WTC11 (cell line): ENCODE measurements at regions not wholly inside any gene's neighbourhood (a gene's known extent, or its start where the extent isn't known, plus 50 kb on each side); places are given as distances from the start of the nearest gene placed in this dataset.

Experiments used
- ATAC-seq: fragments of 200-7000 bp; cut with Tn5 transposase; 2 replicates; pipeline ENCODE4 v1.10.0; 2021; ENCODE audit warnings: mild to moderate bottlenecking, moderate library complexity
- CTCF ChIA-PET: fragments of 300-600 bp; sonication (Branson Sonifier 250); formaldehyde crosslinking; loops from one replicate; lab custom pipeline; 2021; ENCODE audit warnings: antibody characterized with exemption; lab: Charles Lee
- POLR2A ChIA-PET: fragments of 350-600 bp; sonication (Branson Sonifier 250); formaldehyde crosslinking; loops from one replicate; lab custom pipeline; 2021; ENCODE audit warnings: antibody characterized with exemption; lab: Charles Lee
- DNase-seq: peaks from one replicate; pipeline ENCODE4 v3.0.0; 2021; ENCODE audit warnings: low spot score
- H3K27ac Mint-ChIP-seq: 2 replicates; pipeline ENCODE4 v1.8.0; 2021; ENCODE audit warnings: mixed read lengths
- H3K27me3 Mint-ChIP-seq: 2 replicates; pipeline ENCODE4 v1.8.0; 2021; ENCODE audit warnings: low read depth, mild to moderate bottlenecking, moderate library complexity, mixed read lengths
- H3K36me3 Mint-ChIP-seq: 2 replicates; pipeline ENCODE4 v1.8.0; 2021; ENCODE audit warnings: mixed read lengths
- H3K4me1 Mint-ChIP-seq: 2 replicates; pipeline ENCODE4 v1.8.0; 2022; ENCODE audit warnings: mixed read lengths
- H3K4me3 Mint-ChIP-seq: 2 replicates; pipeline ENCODE4 v1.8.0; 2021; ENCODE audit warnings: mild to moderate bottlenecking, moderate library complexity, mixed read lengths
- H3K9me3 Mint-ChIP-seq: 2 replicates; pipeline ENCODE4 v1.8.0; 2021; ENCODE audit warnings: mixed read lengths
- AFF4 ChIP-seq: sonication (generic); formaldehyde crosslinking; IDR thresholded peaks from 2 replicates; pipeline ENCODE4 v1.8.1; 2023; ENCODE audit warnings: mild to moderate bottlenecking, missing genetic modification reagents, borderline replicate concordance
- ATF1 ChIP-seq: sonication (generic); formaldehyde crosslinking; IDR thresholded peaks from 2 replicates; pipeline ENCODE4 v1.8.1; 2023; ENCODE audit warnings: mild to moderate bottlenecking, moderate library complexity, missing genetic modification reagents
- ATF2 ChIP-seq: sonication (generic); formaldehyde crosslinking; IDR thresholded peaks from 2 replicates; pipeline ENCODE4 v1.8.1; 2022; ENCODE audit warnings: low read depth, missing genetic modification reagents, borderline replicate concordance
- MXD4 ChIP-seq: fragments of 250-450 bp; sonication (Bioruptor Pico); IDR thresholded peaks from 2 replicates; pipeline ENCODE4 v1.8.0; 2021; ENCODE audit warnings: mild to moderate bottlenecking, moderate library complexity, borderline replicate concordance
- NFYB ChIP-seq: sonication (generic); formaldehyde crosslinking; conservative IDR thresholded peaks from 2 replicates; pipeline ENCODE4 v1.8.0; 2022; ENCODE audit warnings: low read depth, missing genetic modification reagents
- NR3C1 ChIP-seq: sonication (generic); formaldehyde crosslinking; conservative IDR thresholded peaks from 2 replicates; pipeline ENCODE4 v1.8.1; 2023; ENCODE audit warnings: low read depth, mild to moderate bottlenecking, missing genetic modification reagents
- RORB ChIP-seq: fragments of 250-450 bp; sonication (Bioruptor Pico); IDR thresholded peaks from 2 replicates; pipeline ENCODE4 v1.9.0; 2021; ENCODE audit warnings: mild to moderate bottlenecking
- ZBTB21 ChIP-seq: sonication (generic); formaldehyde crosslinking; IDR thresholded peaks from 2 replicates; pipeline ENCODE4 v1.8.1; 2023; ENCODE audit warnings: mild to moderate bottlenecking, missing genetic modification reagents, borderline replicate concordance
- ZBTB43 ChIP-seq: sonication (generic); formaldehyde crosslinking; IDR thresholded peaks from 2 replicates; pipeline ENCODE4 v1.8.1; 2023; ENCODE audit warnings: mild to moderate bottlenecking, missing genetic modification reagents
- ZNF138 ChIP-seq: sonication (generic); formaldehyde crosslinking; conservative IDR thresholded peaks from 2 replicates; pipeline ENCODE4 v1.8.1; 2022; ENCODE audit warnings: mild to moderate bottlenecking, moderate library complexity, missing genetic modification reagents
- ZNF219 ChIP-seq: sonication (generic); formaldehyde crosslinking; IDR thresholded peaks from 2 replicates; pipeline ENCODE4 v1.8.0; 2023; ENCODE audit warnings: missing genetic modification reagents, mild to moderate bottlenecking, borderline replicate concordance
- ZNF232 ChIP-seq: sonication (generic); formaldehyde crosslinking; IDR thresholded peaks from 2 replicates; pipeline ENCODE4 v1.8.0; 2022; ENCODE audit warnings: mild to moderate bottlenecking, missing genetic modification reagents
- ZNF263 ChIP-seq: sonication (generic); formaldehyde crosslinking; IDR thresholded peaks from 2 replicates; pipeline ENCODE4 v1.8.1; 2022; ENCODE audit warnings: low read depth, mild to moderate bottlenecking, moderate library complexity, missing genetic modification reagents
- ZNF416 ChIP-seq: fragments of 250-450 bp; sonication (Bioruptor Pico); IDR thresholded peaks from 2 replicates; pipeline ENCODE4 v1.9.0; 2021; ENCODE audit warnings: mild to moderate bottlenecking, inconsistent platforms
- TF ChIP-seq, protein P1 (sequence below): sonication (generic); formaldehyde crosslinking; IDR thresholded peaks from 2 replicates; pipeline ENCODE4 v1.8.1; 2023; ENCODE audit warnings: mild to moderate bottlenecking, missing genetic modification reagents, moderate library complexity

- H3K9me3 Mint-ChIP-seq = peaks cover 21% of the 10 kb centered on the region
- no peak overlapping the region for H3K4me3 Mint-ChIP-seq
- no peak for ATAC-seq
- no peak overlapping the region for H3K27ac Mint-ChIP-seq
- CTCF ChIA-PET = no interaction called here
- TF ChIP-seq ZNF416 (no peak), ZBTB21 (no peak), RORB (CRISPR knock-in tag) (no peak), ZNF219 (no peak), ATF1 (CRISPR knock-in tag) (no peak), MXD4 (CRISPR knock-in tag) (no peak), ZBTB43 (CRISPR knock-in tag) (no peak), ZNF263 (CRISPR knock-in tag) (no peak)
- TF ChIP-seq, protein P1, sequence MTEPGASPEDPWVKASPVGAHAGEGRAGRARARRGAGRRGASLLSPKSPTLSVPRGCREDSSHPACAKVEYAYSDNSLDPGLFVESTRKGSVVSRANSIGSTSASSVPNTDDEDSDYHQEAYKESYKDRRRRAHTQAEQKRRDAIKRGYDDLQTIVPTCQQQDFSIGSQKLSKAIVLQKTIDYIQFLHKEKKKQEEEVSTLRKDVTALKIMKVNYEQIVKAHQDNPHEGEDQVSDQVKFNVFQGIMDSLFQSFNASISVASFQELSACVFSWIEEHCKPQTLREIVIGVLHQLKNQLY (CRISPR knock-in tag) = no peak
- TF ChIP-seq, all 79 proteins: peak for 0
- POLR2A ChIA-PET = no interaction called here
- H3K27me3 Mint-ChIP-seq = peaks cover 7% of the 10 kb centered on the region
- H3K4me1 Mint-ChIP-seq = peaks cover 2% of the 10 kb centered on the region; the same call in 1 of the 2 replicates
- peaks cover 6% of the 10 kb centered on the region for H3K36me3 Mint-ChIP-seq
- DNase-seq = no peak
Measured at GRCh38 chr22:27283240-27283639, 518.3 kb downstream of the MN1 start.

DNA sequence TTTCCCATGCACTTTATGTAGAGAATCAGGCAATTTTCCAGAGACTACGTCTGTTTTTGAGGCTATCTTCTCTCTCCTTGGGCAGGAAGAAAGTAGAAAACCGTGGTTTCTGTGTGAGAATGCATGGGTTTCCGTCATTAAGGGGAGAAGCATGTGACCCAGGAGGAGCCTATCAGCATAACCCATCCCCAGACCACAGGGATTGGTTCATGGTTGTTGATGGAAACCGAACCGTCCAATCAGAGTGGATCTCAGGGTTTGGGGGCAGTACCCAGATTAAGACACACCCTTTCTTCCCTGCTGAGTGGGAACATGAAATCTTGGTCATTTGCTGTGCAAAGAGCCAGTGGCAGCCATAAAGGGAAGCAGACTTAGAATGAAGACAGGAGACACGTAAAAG is 517.8 kb downstream of the MN1 start:
- Mint-ChIP-seq H3K9me3 (peaks cover 21% of the 10 kb centered on the region), H3K4me3 (no peak overlapping the region), H3K4me1 (peaks cover 4% of the 10 kb centered on the region), H3K27ac (no peak overlapping the region), H3K36me3 (peaks cover 6% of the 10 kb centered on the region), H3K27me3 (peaks cover 4% of the 10 kb centered on the region)
- ATAC-seq (no peak), DNase-seq (no peak)
- TF ChIP-seq ZNF232 (CRISPR knock-in tag) (no peak), NFYB (peak; percentile 36; the same call in 1 of the 2 replicates), ZNF138 (CRISPR knock-in tag) (no peak), ATF2 (no peak), NR3C1 (CRISPR knock-in tag) (no peak)
- ChIA-PET POLR2A (no interaction called here), CTCF (interaction anchor here (0.6 kb wide), 1 partner anchor 201 kb away, joined by 3 read pairs; no protein-coding TSS in a partner anchor)

GRCh38 chr22:27284324-27284723 is 517.2 kb downstream of the MN1 start:
- Mint-ChIP-seq H3K4me1 (peaks cover 4% of the 10 kb centered on the region), H3K9me3 (peaks cover 21% of the 10 kb centered on the region), H3K4me3 (no peak overlapping the region), H3K36me3 (peaks cover 6% of the 10 kb centered on the region), H3K27ac (no peak overlapping the region), H3K27me3 (peaks cover 4% of the 10 kb centered on the region)
- no peak for TF ChIP-seq AFF4 (CRISPR knock-in tag)
- ATAC-seq (no peak), DNase-seq (no peak)
- ChIA-PET CTCF (interaction anchor here (0.6 kb wide), 1 partner anchor 200 kb away, joined by 3 read pairs; no protein-coding TSS in a partner anchor), POLR2A (no interaction called here)
